ENCODE measurements at regions not wholly inside any gene's neighbourhood (a gene's known extent, or its start where the extent isn't known, plus 50 kb on each side); places are given as distances from the start of the nearest gene placed in this dataset.

DNA sequence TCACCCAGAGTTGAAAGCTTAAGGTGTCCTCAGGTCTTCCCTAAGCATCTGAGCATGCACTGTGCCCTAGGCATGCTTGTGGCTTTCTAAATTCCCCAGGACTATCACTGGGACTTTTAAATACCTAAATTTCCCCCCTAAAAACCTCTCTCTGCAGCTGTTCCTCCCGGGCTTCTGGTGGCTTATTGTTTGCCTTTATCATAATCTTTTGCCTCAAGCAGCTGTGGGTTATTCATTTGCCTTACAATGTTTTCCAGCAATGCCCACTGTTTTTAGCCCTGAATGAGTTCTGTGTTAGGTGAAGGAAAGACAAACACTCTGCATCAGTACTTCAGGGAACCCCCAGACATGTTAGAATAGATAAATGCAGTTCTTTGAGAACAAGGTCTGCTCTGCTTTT is 455.0 kb downstream of the ZIC3 start:
- intact Hi-C loops (cut with micrococcal nuclease) = no loop called here
- Histone ChIP-seq H3K4me1 (ENCODE audit: control insufficient read depth in 1 of 2, insufficient read depth in 2 of 2, low read length in 2 of 2) (no peaks in the 10 kb centered on the region), H2AFZ (ENCODE audit: low read depth, low read length, poor library complexity, severe bottlenecking) (no peak overlapping the region), H3K4me2 (ENCODE audit: low read length) (no peak overlapping the region), H3K27me3 (ENCODE audit: insufficient read depth, low read length) (no peaks in the 10 kb centered on the region), H4K20me1 (ENCODE audit: insufficient read depth) (no peaks in the 10 kb centered on the region), H3K9me3 (ENCODE audit: control insufficient read depth in 1 of 2, insufficient read depth in 1 of 2, low read depth in 1 of 2, low read length in 2 of 2) (no peaks in the 10 kb centered on the region), H3K4me3 (replicated peaks in 1 of 2; ENCODE audit: low read depth in 1 of 2, low read length in 2 of 2) (no peak overlapping the region), H3K9me2 (ENCODE audit: insufficient read depth) (no peaks in the 10 kb centered on the region), H3K27ac (ENCODE audit: low read depth, low read length) (no peak overlapping the region), H3K36me3 (ENCODE audit: control insufficient read depth in 1 of 2, insufficient read depth in 2 of 2, low read length in 2 of 2) (no peaks in the 10 kb centered on the region), H3K9ac (ENCODE audit: low read length) (no peak overlapping the region), H3K79me2 (ENCODE audit: insufficient read depth, low read length) (no peaks in the 10 kb centered on the region)
- ChIA-PET POLR2A (no interaction called here), CTCF (no interaction called here), RAD21 (ENCODE audit: low non-redundant PET in 1 of 2, low total read pairs in 2 of 2, uncharacterized antibody in 2 of 2, unreplicated experiment in 2 of 2) (no interaction called here)
- DNase-seq (ENCODE audit: low read depth, low spot score) = no peak
- no peak for ATAC-seq
- BruUV-seq (replicated peaks) = no TSS peak
- no peak for TF ChIP-seq ELF1 (IDR thresholded peaks at IDR 0.05; ENCODE audit: borderline replicate concordance, low read depth)
- TF ChIP-seq ZFX (IDR thresholded peaks at IDR 0.05) = no peak
- no peak for TF ChIP-seq SP1 (IDR thresholded peaks at IDR 0.05; ENCODE audit: low read depth)
- no peak for TF ChIP-seq RAD21 (IDR thresholded peaks at IDR 0.05; ENCODE audit: low read depth)
- TF ChIP-seq JUND (IDR thresholded peaks at IDR 0.05) = no peak

GRCh38 chrX:138026211-138026610 is 460.3 kb downstream of the ZIC3 start:
- H3K27me3 ChIP-seq (ENCODE audit: insufficient read depth, low read length) = no peaks in the 10 kb centered on the region
- H3K4me1 ChIP-seq (ENCODE audit: control insufficient read depth in 1 of 2, insufficient read depth in 2 of 2, low read length in 2 of 2) = no peaks in the 10 kb centered on the region
- H3K27ac ChIP-seq (ENCODE audit: low read depth, low read length) = no peak overlapping the region
- ChIA-PET POLR2A (no interaction called here), RAD21 (ENCODE audit: low non-redundant PET in 1 of 2, low total read pairs in 2 of 2, uncharacterized antibody in 2 of 2, unreplicated experiment in 2 of 2) (no interaction called here), CTCF (no interaction called here)
- TF ChIP-seq EZH2 (IDR thresholded peaks at IDR 0.05) (no peak), EZH2phosphoT487 (IDR thresholded peaks at IDR 0.05; ENCODE audit: borderline replicate concordance) (no peak), RAD21 (IDR thresholded peaks at IDR 0.05; ENCODE audit: low read depth) (no peak)
- TF ChIP-seq, protein P1, sequence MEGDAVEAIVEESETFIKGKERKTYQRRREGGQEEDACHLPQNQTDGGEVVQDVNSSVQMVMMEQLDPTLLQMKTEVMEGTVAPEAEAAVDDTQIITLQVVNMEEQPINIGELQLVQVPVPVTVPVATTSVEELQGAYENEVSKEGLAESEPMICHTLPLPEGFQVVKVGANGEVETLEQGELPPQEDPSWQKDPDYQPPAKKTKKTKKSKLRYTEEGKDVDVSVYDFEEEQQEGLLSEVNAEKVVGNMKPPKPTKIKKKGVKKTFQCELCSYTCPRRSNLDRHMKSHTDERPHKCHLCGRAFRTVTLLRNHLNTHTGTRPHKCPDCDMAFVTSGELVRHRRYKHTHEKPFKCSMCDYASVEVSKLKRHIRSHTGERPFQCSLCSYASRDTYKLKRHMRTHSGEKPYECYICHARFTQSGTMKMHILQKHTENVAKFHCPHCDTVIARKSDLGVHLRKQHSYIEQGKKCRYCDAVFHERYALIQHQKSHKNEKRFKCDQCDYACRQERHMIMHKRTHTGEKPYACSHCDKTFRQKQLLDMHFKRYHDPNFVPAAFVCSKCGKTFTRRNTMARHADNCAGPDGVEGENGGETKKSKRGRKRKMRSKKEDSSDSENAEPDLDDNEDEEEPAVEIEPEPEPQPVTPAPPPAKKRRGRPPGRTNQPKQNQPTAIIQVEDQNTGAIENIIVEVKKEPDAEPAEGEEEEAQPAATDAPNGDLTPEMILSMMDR (IDR thresholded peaks at IDR 0.05 in 2 of 3, conservative IDR thresholded peaks at IDR 0.05 in 1 of 3; ENCODE audit: borderline replicate concordance in 1 of 3, insufficient read depth in 1 of 3, low read depth in 2 of 3, low read length in 2 of 3) = peak in 2 of 3 experiments; percentile 19 to 20; a peak in 2 of 6 replicates
- intact Hi-C loops (cut with micrococcal nuclease) = no loop called here
- no peak overlapping the region for H3K4me2 ChIP-seq (ENCODE audit: low read length)
- no peaks in the 10 kb centered on the region for H3K36me3 ChIP-seq (ENCODE audit: control insufficient read depth in 1 of 2, insufficient read depth in 2 of 2, low read length in 2 of 2)
- no peak overlapping the region for H2AFZ ChIP-seq (ENCODE audit: low read depth, low read length, poor library complexity, severe bottlenecking)
- no peaks in the 10 kb centered on the region for H3K9me3 ChIP-seq (ENCODE audit: control insufficient read depth in 1 of 2, insufficient read depth in 1 of 2, low read depth in 1 of 2, low read length in 2 of 2)
- no peaks in the 10 kb centered on the region for H3K9me2 ChIP-seq (ENCODE audit: insufficient read depth)
- H3K4me3 ChIP-seq (replicated peaks in 1 of 2; ENCODE audit: low read depth in 1 of 2, low read length in 2 of 2) = no peak overlapping the region
- ATAC-seq (no peak), DNase-seq (ENCODE audit: low read depth, low spot score) (no peak)
- no peaks in the 10 kb centered on the region for H3K79me2 ChIP-seq (ENCODE audit: insufficient read depth, low read length)
- H4K20me1 ChIP-seq (ENCODE audit: insufficient read depth) = no peaks in the 10 kb centered on the region
- BruUV-seq (replicated peaks) = no TSS peak
- H3K9ac ChIP-seq (ENCODE audit: low read length) = no peak overlapping the region
